CD14-positive monocyte (primary cell): ENCODE measurements at regions not wholly inside any gene's neighbourhood (a gene's known extent, or its start where the extent isn't known, plus 50 kb on each side); places are given as distances from the start of the nearest gene placed in this dataset.

ENCODE experiments used
- DNase-seq, 3 donors: peaks; one replicate each; pipeline ENCODE4 v3.0.0-alpha.2; 2011 to 2022
- H2AFZ ChIP-seq: 2 replicates; pipeline ENCODE4 v1.6.0; 2012; ENCODE audit warnings: mild to moderate bottlenecking, low read depth, low read length, inconsistent platforms; ENCODE audit not compliant: insufficient read depth, poor library complexity, severe bottlenecking
- H3K27ac ChIP-seq, 2 donors: 1 replicate in 1 of 2; 2 replicates in 1 of 2; pipeline ENCODE4 v1.5.1; 2012 to 2013; ENCODE audit warnings: low read length in 2 of 2, control low read depth in 1 of 2, inconsistent platforms in 1 of 2, low read depth in 1 of 2, mild to moderate bottlenecking in 1 of 2
- H3K27me3 ChIP-seq, 2 donors: one replicate each; pipeline versions ENCODE4 v1.6.0 to v1.6.1; 2011 to 2013; ENCODE audit warnings: low read length in 2 of 2; ENCODE audit not compliant: control insufficient read depth in 2 of 2, insufficient read depth in 2 of 2
- H3K36me3 ChIP-seq, 2 donors: replicated peaks in 1 of 2; 1 replicate in 1 of 2; 2 replicates in 1 of 2; pipeline versions ENCODE4 v1.5.1 to v1.6.1; 2012 to 2013; ENCODE audit warnings: low read length in 2 of 2, control low read depth in 1 of 2, inconsistent platforms in 1 of 2, mild to moderate bottlenecking in 1 of 2; ENCODE audit not compliant: insufficient read depth in 2 of 2, control insufficient read depth in 1 of 2
- H3K4me1 ChIP-seq, 2 donors: 1 replicate in 1 of 2; 2 replicates in 1 of 2; pipeline versions ENCODE4 v1.5.1 to v1.6.1; 2012 to 2013; ENCODE audit warnings: low read length in 2 of 2, control low read depth in 1 of 2, inconsistent platforms in 1 of 2, mild to moderate bottlenecking in 1 of 2, moderate library complexity in 1 of 2; ENCODE audit not compliant: insufficient read depth in 2 of 2, control insufficient read depth in 1 of 2
- H3K4me2 ChIP-seq: replicated peaks from 2 replicates; pipeline ENCODE3; 2012; ENCODE audit warnings: low read length, moderate library complexity, mild to moderate bottlenecking; ENCODE audit not compliant: poor library complexity, severe bottlenecking; ENCODE audit errors: extremely low read depth
- H3K4me3 ChIP-seq, 3 experiments: fragments of 200-600 bp in 1 of 3; sonication (generic) in 1 of 3; replicated peaks in 1 of 3; 1 replicate in 2 of 3; 2 replicates in 1 of 3; pipeline ENCODE4 v1.5.1; 2011 to 2013; ENCODE audit warnings: low read length in 3 of 3, mild to moderate bottlenecking in 3 of 3, control low read depth in 2 of 3, low read depth in 2 of 3, inconsistent platforms in 1 of 3, moderate library complexity in 1 of 3
- H3K79me2 ChIP-seq: 2 replicates; pipeline ENCODE4 v1.6.0; 2012; ENCODE audit warnings: mild to moderate bottlenecking, control low read depth, inconsistent platforms, low read length, moderate library complexity; ENCODE audit not compliant: insufficient read depth
- H3K9ac ChIP-seq: 2 replicates; pipeline ENCODE4 v1.6.0; 2017; ENCODE audit warnings: low read length, mild to moderate bottlenecking; ENCODE audit not compliant: insufficient read depth, poor library complexity, severe bottlenecking
- H3K9me3 ChIP-seq, 2 donors: replicated peaks in 1 of 2; 1 replicate in 1 of 2; 2 replicates in 1 of 2; pipeline versions ENCODE4 v1.5.1 to v1.6.1; 2012 to 2013; ENCODE audit warnings: low read length in 2 of 2, control low read depth in 1 of 2; ENCODE audit not compliant: control insufficient read depth in 1 of 2, insufficient read depth in 1 of 2
- H4K20me1 ChIP-seq: 2 replicates; pipeline ENCODE4 v1.6.0; 2012; ENCODE audit warnings: mild to moderate bottlenecking, low read length, control low read depth, moderate library complexity; ENCODE audit not compliant: insufficient read depth
- H3K27ac Mint-ChIP-seq, 7 donors: one replicate each; pipeline ENCODE4 v1.8.0; 2020; ENCODE audit warnings: mild to moderate bottlenecking in 7 of 7, mixed read lengths in 7 of 7, moderate library complexity in 6 of 7, inconsistent platforms in 2 of 7
- H3K27me3 Mint-ChIP-seq, 3 donors: one replicate each; pipeline ENCODE4 v1.8.0; 2021 to 2022; ENCODE audit warnings: low read depth in 3 of 3, mild to moderate bottlenecking in 3 of 3, mixed read lengths in 3 of 3, moderate library complexity in 3 of 3, inconsistent platforms in 1 of 3
- H3K36me3 Mint-ChIP-seq, 2 donors: one replicate each; pipeline ENCODE4 v1.8.0; 2020; ENCODE audit warnings: mixed read lengths in 2 of 2, inconsistent platforms in 1 of 2, mild to moderate bottlenecking in 1 of 2
- H3K4me1 Mint-ChIP-seq: one replicate; pipeline ENCODE4 v1.8.0; 2020; ENCODE audit warnings: mild to moderate bottlenecking, mixed read lengths
- H3K4me3 Mint-ChIP-seq, 2 donors: one replicate each; pipeline ENCODE4 v1.8.0; 2020; ENCODE audit warnings: mild to moderate bottlenecking in 2 of 2, mixed read lengths in 2 of 2, moderate library complexity in 1 of 2
- H3K9me3 Mint-ChIP-seq, 7 donors: one replicate each; pipeline ENCODE4 v1.8.0; 2020 to 2022; ENCODE audit warnings: mixed read lengths in 7 of 7, mild to moderate bottlenecking in 6 of 7, moderate library complexity in 6 of 7, inconsistent platforms in 2 of 7
- CTCF ChIP-seq: fragments of 200-600 bp; IDR thresholded peaks from one replicate; pipeline ENCODE4 v1.8.0; 2022; ENCODE audit warnings: antibody characterized with exemption, mild to moderate bottlenecking
- WGBS: methylation state at CpG from one replicate; pipeline ENCODE4 v1.1.5; 2013; ENCODE audit warnings: missing lambda C conversion rate; ENCODE audit not compliant: insufficient coverage; 5-methylcytosine and 5-hydroxymethylcytosine counted together
- intact Hi-C, 2 donors: fragments of 100-400 bp; cut with micrococcal nuclease; formaldehyde crosslinking; loops; one replicate each; pipeline versions ENCODE4 v1.15.0 to v1.15.1; 2023

- Histone ChIP-seq H3K36me3 (no peaks in the 10 kb centered on the region), H3K27ac (no peak overlapping the region), H3K4me2 (no peak overlapping the region), H3K4me3 (no peak overlapping the region), H3K79me2 (no peaks in the 10 kb centered on the region), H3K4me1 (no peaks in the 10 kb centered on the region), H3K27me3 (no peaks in the 10 kb centered on the region), H4K20me1 (no peaks in the 10 kb centered on the region), H3K9ac (no peak overlapping the region), H2AFZ (no peak overlapping the region), H3K9me3 (no peaks in the 10 kb centered on the region)
- H3K4me1 Mint-ChIP-seq: no peaks in the 10 kb centered on the region
- H3K4me3 Mint-ChIP-seq: no peak overlapping the region
- no peak for TF ChIP-seq CTCF
- no peak for DNase-seq
- intact Hi-C loops: no loop called here
- no peak overlapping the region for H3K27ac Mint-ChIP-seq
- H3K9me3 Mint-ChIP-seq: peaks cover 0 to 1% (median 0%) of the 10 kb centered on the region in 7 donors
- no peaks in the 10 kb centered on the region for H3K36me3 Mint-ChIP-seq
- no CpG with 5 or more reads among the region's 1 CpG for WGBS
- peaks cover 0 to 2% (median 1%) of the 10 kb centered on the region in 3 donors for H3K27me3 Mint-ChIP-seq
Observed at GRCh38 chrX:97938706-97939105, 1055.0 kb downstream of the RPA4 start.

GRCh38 chrX:97968376-97969163 lies 1084.9 kb downstream of the RPA4 start:
- H3K4me3 ChIP-seq: no peak overlapping the region
- no peak overlapping the region for H3K27ac ChIP-seq
- no peaks in the 10 kb centered on the region for H3K36me3 Mint-ChIP-seq
- H3K9ac ChIP-seq: no peak overlapping the region
- no peak overlapping the region for H3K4me3 Mint-ChIP-seq
- no peak overlapping the region for H3K4me2 ChIP-seq
- H3K36me3 ChIP-seq: no peaks in the 10 kb centered on the region
- no peaks in the 10 kb centered on the region for H3K79me2 ChIP-seq
- H3K27ac Mint-ChIP-seq: no peak overlapping the region
- H3K4me1 Mint-ChIP-seq: no peaks in the 10 kb centered on the region
- H3K4me1 ChIP-seq: no peaks in the 10 kb centered on the region
- no peak for TF ChIP-seq CTCF
- H3K27me3 ChIP-seq: no peaks in the 10 kb centered on the region
- intact Hi-C loops: no loop called here
- H3K9me3 Mint-ChIP-seq: peaks cover 0 to 3% (median 0%) of the 10 kb centered on the region in 7 donors
- no peaks in the 10 kb centered on the region for H3K9me3 ChIP-seq
- no peak overlapping the region for H2AFZ ChIP-seq
- no peaks in the 10 kb centered on the region for H4K20me1 ChIP-seq
- no CpG with 5 or more reads among the region's 7 CpGs for WGBS
- peaks cover 0 to 3% (median 0%) of the 10 kb centered on the region in 3 donors for H3K27me3 Mint-ChIP-seq
- DNase-seq: no peak
